Heart left ventricle (tissue), 16 donors: ENCODE measurements at regions not wholly inside any gene's neighbourhood (a gene's known extent, or its start where the extent isn't known, plus 50 kb on each side); places are given as distances from the start of the nearest gene placed in this dataset.

ENCODE experiments used
- ATAC-seq, 4 donors: fragments of 200-7000 bp; cut with Tn5 transposase; one replicate each; pipeline ENCODE4 v1.9.1; 2020 to 2022; ENCODE audit warnings: moderate library complexity in 4 of 4, mild to moderate bottlenecking in 3 of 4, moderate number of reproducible peaks in 1 of 4
- DNase-seq, 5 donors: peaks; one replicate each; pipeline ENCODE4 v3.0.0-alpha.2; 2020
- H3K27ac ChIP-seq, 12 donors: fragments of 200-600 bp; sonication (generic) in 4 of 12; one replicate each; pipeline versions ENCODE4 v1.5.0 to v1.8.0; 2016 to 2022; ENCODE audit warnings: mild to moderate bottlenecking in 2 of 12
- H3K27me3 ChIP-seq, 9 donors: fragments of 200-600 bp; sonication (generic) in 2 of 9; one replicate each; pipeline versions ENCODE4 v1.5.1 to v1.8.0; 2016 to 2022; ENCODE audit warnings: mild to moderate bottlenecking in 3 of 9
- H3K36me3 ChIP-seq, 9 donors: fragments of 200-600 bp; sonication (generic) in 2 of 9; one replicate each; pipeline versions ENCODE4 v1.5.0 to v1.8.0; 2018 to 2022; ENCODE audit warnings: mild to moderate bottlenecking in 2 of 9
- H3K4me1 ChIP-seq, 12 donors: fragments of 200-600 bp; sonication (generic) in 4 of 12; one replicate each; pipeline versions ENCODE4 v1.5.0 to v1.8.0; 2016 to 2022; ENCODE audit warnings: mild to moderate bottlenecking in 3 of 12
- H3K4me3 ChIP-seq, 12 donors: fragments of 200-600 bp; sonication (generic) in 4 of 12; one replicate each; pipeline versions ENCODE4 v1.5.0 to v1.8.0; 2017 to 2022; ENCODE audit warnings: mild to moderate bottlenecking in 9 of 12, moderate library complexity in 4 of 12
- H3K9me3 ChIP-seq, 12 donors: fragments of 200-600 bp; sonication (generic) in 4 of 12; one replicate each; pipeline versions ENCODE4 v1.5.0 to v1.8.0; 2016 to 2022; ENCODE audit warnings: mild to moderate bottlenecking in 1 of 12
- POLR2A ChIP-seq, 2 donors: fragments of 450-650 bp; IDR thresholded peaks; one replicate each; pipeline ENCODE4 v1.6.1; 2017; ENCODE audit warnings: antibody characterized with exemption in 2 of 2, mild to moderate bottlenecking in 2 of 2, moderate library complexity in 2 of 2
- WGBS, 4 donors: extraction: QIAGEN DNeasy Blood & Tissue Kit in 2 of 4; methylation state at CpG; one replicate each; pipeline versions ENCODE4 v1.1.5 to v1.1.7; 2013 to 2018; 5-methylcytosine and 5-hydroxymethylcytosine counted together
- intact Hi-C, 10 donors: fragments of 100-400 bp; cut with DNase I; formaldehyde crosslinking; loops; one replicate each; pipeline versions ENCODE4 v1.11.1 to v1.14.2; 2022
- TF ChIP-seq, protein P1 (sequence below), 12 donors: fragments of 200-600 bp; sonication (generic) in 4 of 12; IDR thresholded peaks; one replicate each; pipeline versions ENCODE4 v1.5.0 to v1.8.0; 2018 to 2022; ENCODE audit warnings: antibody characterized with exemption in 12 of 12, mild to moderate bottlenecking in 5 of 12
- donor health status: ischemic (EF 13 %, LVEDD 7.1; RV severe dilation, severe dysfunction).
- donor health status: healthy with polysubstance abuse.
- donor health status: DM: no; HTN: yes; CAD: no.
- donor health status: DM: no; HTN: no; CAD: no.
- donor health status: ischemic (EF 25% LVEDD 6.9; RV normal size, moderate dysfunction).
- donor health status: ischemic (EF 25% LVEDD 5.7; RV mildly dilated, moderate dysfunction).
- donor health status: healthy.
- donor health status: DM: yes; HTN: yes; CAD: no.
- donor health status: ischemic (EF 35%, LVEDD 5.7; RV mildly dilated, moderate dysfunction).
- donor health status: nonischemic (EF 11% LVEDD 7.7; RV severe dilation, severe dysfunction).
- donor health status: DM: yes; HTN: yes; CAD: no.
- donor health status: PGD.
- donor health status: ischemic (EF 29% LVEDD 5.4; RV normal size, mild dysfunction).
- donor health status: nonischemic (EF 23%, LVEDD 6.1; RV moderate dilation, normal function).

DNA sequence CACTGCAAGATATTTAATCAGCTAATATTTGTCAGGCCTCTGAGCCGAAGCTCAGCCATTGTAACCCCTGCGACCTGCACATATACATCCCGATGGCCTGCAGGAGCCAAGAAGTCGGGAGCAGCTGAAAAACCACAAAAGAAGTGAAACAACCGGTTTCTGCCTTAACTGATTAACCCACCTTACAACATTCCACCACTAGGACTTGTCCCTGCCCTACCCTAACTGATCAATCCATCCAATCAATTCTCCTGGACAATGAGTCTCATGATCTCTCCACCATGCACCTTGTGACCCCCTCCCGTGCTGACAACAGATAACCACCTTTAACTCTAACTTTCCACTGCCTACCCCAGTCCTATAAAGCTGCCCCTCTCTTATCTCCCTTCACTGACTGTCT, 945.4 kb upstream of the GYPC start:
- intact Hi-C loops, result no loop called here
- H3K36me3 ChIP-seq, result no peaks in the 10 kb centered on the region
- H3K4me1 ChIP-seq, result no peaks in the 10 kb centered on the region
- TF ChIP-seq POLR2A (IDR thresholded peaks at IDR 0.05), result no peak
- TF ChIP-seq, protein P1, sequence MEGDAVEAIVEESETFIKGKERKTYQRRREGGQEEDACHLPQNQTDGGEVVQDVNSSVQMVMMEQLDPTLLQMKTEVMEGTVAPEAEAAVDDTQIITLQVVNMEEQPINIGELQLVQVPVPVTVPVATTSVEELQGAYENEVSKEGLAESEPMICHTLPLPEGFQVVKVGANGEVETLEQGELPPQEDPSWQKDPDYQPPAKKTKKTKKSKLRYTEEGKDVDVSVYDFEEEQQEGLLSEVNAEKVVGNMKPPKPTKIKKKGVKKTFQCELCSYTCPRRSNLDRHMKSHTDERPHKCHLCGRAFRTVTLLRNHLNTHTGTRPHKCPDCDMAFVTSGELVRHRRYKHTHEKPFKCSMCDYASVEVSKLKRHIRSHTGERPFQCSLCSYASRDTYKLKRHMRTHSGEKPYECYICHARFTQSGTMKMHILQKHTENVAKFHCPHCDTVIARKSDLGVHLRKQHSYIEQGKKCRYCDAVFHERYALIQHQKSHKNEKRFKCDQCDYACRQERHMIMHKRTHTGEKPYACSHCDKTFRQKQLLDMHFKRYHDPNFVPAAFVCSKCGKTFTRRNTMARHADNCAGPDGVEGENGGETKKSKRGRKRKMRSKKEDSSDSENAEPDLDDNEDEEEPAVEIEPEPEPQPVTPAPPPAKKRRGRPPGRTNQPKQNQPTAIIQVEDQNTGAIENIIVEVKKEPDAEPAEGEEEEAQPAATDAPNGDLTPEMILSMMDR (IDR thresholded peaks at IDR 0.05), result no peak
- no peak overlapping the region for H3K27ac ChIP-seq
- DNase-seq (no peak), ATAC-seq (no peak)
- 61 to 75% (median 64%) methylated on average over 6 of the region's 6 CpGs for WGBS, 4 donors
- H3K4me3 ChIP-seq, result no peak overlapping the region
- no peaks in the 10 kb centered on the region for H3K27me3 ChIP-seq
- H3K9me3 ChIP-seq, result no peaks in the 10 kb centered on the region

DNA sequence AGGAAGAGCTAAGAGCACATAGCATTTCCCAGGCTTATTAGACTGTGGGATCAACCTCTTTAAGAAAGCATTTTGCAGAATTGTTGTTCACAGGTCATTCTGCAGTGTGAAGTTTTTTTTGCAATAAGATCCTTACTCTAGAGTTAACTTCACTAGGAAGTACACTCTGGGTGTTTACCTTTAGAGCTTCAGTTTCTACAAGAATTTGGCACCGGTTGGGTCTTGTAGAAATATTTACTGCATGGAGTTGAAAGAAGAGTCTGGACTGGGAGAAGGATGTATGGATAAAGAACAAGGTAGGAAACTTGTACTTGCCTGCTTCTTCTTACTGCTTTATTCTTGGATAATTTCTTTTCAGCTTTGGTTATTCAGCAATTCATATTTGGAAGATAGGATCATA, 944.9 kb upstream of the GYPC start:
- no peaks in the 10 kb centered on the region for H3K27me3 ChIP-seq
- WGBS, 4 donors, result 69 to 84% (median 77%) methylated on average over 1 of the region's 1 CpG
- TF ChIP-seq POLR2A (IDR thresholded peaks at IDR 0.05), result no peak
- TF ChIP-seq, protein P1 (IDR thresholded peaks at IDR 0.05), result no peak

DNA sequence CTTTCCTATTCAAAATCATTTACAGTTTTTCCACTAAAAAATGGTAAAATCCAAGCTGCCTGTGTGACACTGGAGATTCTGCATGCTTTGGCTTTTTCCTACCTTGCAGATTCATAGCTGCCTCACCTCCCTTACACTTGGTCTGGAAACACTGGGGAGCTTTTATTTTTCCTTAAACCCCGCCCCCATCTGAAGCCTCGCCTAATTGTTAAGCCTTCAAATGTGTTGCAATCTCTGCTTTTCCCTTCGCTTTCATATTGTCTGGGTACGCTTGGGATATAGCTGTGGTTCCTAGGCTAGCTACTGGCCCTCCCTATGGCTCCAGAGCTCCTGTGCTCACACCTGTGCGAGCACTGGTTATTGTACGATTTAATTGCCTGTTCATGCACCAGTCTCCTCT, 942.4 kb upstream of the GYPC start:
- DNase-seq (no peak), ATAC-seq (no peak)
- Histone ChIP-seq H3K36me3 (no peaks in the 10 kb centered on the region), H3K27me3 (no peaks in the 10 kb centered on the region), H3K9me3 (no peaks in the 10 kb centered on the region), H3K4me1 (no peaks in the 10 kb centered on the region), H3K27ac (no peak overlapping the region), H3K4me3 (no peak overlapping the region)
- no peak for TF ChIP-seq POLR2A (IDR thresholded peaks at IDR 0.05)
- 87 to 93% (median 90%) methylated on average over 6 of the region's 6 CpGs for WGBS, 4 donors
- intact Hi-C loops, result no loop called here

More for the DNA sequence above, 944.9 kb upstream of the GYPC start:
- no peak for ATAC-seq
- H3K4me3 ChIP-seq, result no peak overlapping the region
- DNase-seq, result no peak
- no peaks in the 10 kb centered on the region for H3K36me3 ChIP-seq
- intact Hi-C loops, result no loop called here
- no peak overlapping the region for H3K27ac ChIP-seq
- H3K4me1 ChIP-seq, result no peaks in the 10 kb centered on the region
- H3K9me3 ChIP-seq, result no peaks in the 10 kb centered on the region

DNA sequence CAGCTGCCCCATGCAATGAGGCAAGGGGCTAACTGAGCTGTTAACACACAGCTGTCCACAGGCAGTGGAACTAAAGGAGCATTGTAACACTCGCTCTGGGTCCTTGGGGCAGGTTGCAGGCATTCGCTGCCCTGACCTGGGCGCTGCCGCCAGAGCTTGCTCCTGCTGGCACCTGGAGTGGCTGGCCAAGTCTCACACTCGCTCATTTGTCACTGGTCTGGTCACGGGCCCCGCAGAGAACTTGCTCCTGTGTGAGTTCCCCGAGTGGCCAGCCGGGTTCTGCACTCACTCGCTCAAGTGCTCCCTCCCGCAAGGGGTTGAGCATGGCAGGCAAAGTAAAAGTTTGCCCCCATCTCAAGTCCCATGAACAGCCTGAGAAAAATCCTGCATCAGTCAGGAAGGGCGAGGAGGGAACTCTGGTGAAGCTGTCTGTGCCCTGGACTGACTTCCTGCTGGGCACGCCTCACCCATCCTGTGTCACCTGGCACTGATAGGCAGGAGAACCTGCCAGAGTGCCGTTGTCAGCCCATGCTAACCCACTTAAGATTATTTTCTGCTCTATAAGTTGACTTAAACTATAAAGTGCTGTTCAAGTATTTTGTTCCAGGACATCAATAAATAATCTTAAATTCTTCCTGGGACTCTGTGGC, 934.8 kb upstream of the GYPC start:
- Histone ChIP-seq H3K9me3 (no peaks in the 10 kb centered on the region), H3K4me1 (no peaks in the 10 kb centered on the region), H3K36me3 (no peaks in the 10 kb centered on the region), H3K27ac (no peak overlapping the region), H3K4me3 (no peak overlapping the region), H3K27me3 (no peaks in the 10 kb centered on the region)
- TF ChIP-seq POLR2A (IDR thresholded peaks at IDR 0.05), result no peak
- TF ChIP-seq, protein P1 (IDR thresholded peaks at IDR 0.05), result no peak
- DNase-seq, result no peak
- 80 to 86% (median 84%) methylated on average over 8 to 14 of the region's 14 CpGs for WGBS, 4 donors
- no peak for ATAC-seq
- intact Hi-C loops, result no loop called here

DNA sequence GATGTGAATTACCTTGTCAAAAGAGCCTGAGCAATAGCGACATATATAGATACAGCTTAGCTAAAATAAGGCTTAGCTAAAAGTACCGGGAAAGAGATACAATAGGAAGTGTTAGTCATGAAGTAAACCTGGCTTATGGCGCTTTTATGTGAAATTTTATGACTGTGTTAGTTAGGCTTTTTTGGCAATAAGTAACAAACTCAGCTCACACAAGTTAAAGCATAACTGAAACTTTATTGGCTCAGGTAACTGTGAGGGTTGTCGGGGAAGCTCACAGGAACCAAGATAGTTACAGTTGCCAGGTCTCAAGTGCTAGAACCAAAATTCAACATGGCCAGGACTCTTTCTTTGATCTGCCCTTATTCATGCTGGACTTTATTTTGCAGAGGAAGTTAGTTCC, 925.0 kb upstream of the GYPC start:
- H3K27ac ChIP-seq, result no peak overlapping the region
- no peak for ATAC-seq
- intact Hi-C loops, result no loop called here
- no peak for TF ChIP-seq POLR2A (IDR thresholded peaks at IDR 0.05)
- TF ChIP-seq, protein P1 (IDR thresholded peaks at IDR 0.05), result no peak
- H3K4me3 ChIP-seq, result no peak overlapping the region
- no peaks in the 10 kb centered on the region for H3K36me3 ChIP-seq
- 86 to 88% (median 87%) methylated on average over 4 of the region's 4 CpGs for WGBS, 4 donors
- H3K27me3 ChIP-seq, result no peaks in the 10 kb centered on the region
- no peak for DNase-seq
- H3K9me3 ChIP-seq, result peaks cover 0 to 6% (median under 1%) of the 10 kb centered on the region in 12 donors
- H3K4me1 ChIP-seq, result no peaks in the 10 kb centered on the region
